Stimulated activated CD4-positive, alpha-beta T cell treated with anti-CD3 and anti-CD28 coated beads, Interleukin-2, amount 100 ng/mL, for 48 hours (primary cell): ENCODE measurements at regions not wholly inside any gene's neighbourhood (a gene's known extent, or its start where the extent isn't known, plus 50 kb on each side); places are given as distances from the start of the nearest gene placed in this dataset.
"Not testable (repeated sequence)": the region's sequence is repeated elsewhere in the genome, so short reads cannot be mapped to it uniquely, and the experiment has no call there.

Experiments
- DNase-seq, 2 donors: peaks; one replicate each; pipeline ENCODE4 v3.0.0-alpha.2; 2020

- DNase-seq: not testable (repeated sequence)
Measured at GRCh38 chr2:113386780-113387433, 50.6 kb upstream of the ZNG1B start.

- DNase-seq: not testable (repeated sequence)
Measured at GRCh38 chr2:113379621-113380020, 57.9 kb upstream of the ZNG1B start.

- no peak for DNase-seq
Measured at GRCh38 chr2:113376913-113377445, 60.5 kb upstream of the ZNG1B start.

- no peak for DNase-seq
Measured at GRCh38 chr2:113376253-113376912, 61.1 kb upstream of the ZNG1B start.

DNA sequence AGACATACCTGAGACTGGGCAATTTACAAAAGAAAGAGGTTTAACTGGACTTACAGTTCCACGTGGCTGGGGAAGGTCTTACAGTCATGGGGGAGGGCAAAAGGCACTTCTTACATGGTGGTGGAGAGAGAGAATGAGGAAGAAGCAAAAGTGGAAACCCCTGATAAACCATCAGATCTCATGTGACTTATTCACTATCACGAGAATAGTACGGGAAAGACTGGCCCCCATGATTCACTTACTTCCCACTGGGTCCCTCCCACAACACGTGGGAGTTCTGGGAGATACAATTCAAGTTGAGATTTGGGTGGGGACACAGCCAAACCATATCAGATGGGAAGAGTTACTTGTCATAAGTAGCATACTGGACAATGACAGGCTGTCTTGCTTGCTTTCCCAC lies 62.6 kb upstream of the ZNG1B start:
- DNase-seq: not testable (repeated sequence)

DNA sequence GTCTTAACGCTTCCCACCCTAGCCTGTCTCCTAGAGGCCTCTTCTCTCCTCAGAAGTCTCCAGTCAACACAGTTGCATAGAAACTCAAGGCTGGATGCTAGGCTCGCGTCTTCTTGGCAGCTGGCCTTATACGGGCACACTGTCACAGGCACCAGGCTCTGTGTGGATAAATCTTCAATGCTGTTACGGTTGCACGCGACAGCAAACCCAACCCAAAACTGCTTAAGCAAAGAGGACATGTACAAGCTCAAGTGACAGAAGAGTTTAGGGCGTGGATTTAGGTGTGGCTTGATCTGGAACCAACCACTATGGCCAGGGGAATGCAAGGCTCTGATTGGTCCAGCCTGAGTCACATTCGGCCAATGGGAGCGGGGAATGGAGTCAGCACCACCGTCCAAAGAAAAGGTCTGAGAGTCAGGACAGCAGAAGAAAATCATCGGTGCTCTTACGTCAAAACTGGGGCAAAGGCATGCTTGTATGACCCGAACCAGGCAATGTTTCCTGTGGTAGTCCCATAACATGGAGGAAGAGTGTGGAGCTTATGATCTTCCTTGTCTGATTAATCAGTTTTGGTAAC lies 65.1 kb upstream of the ZNG1B start:
- not testable (repeated sequence) for DNase-seq

DNA sequence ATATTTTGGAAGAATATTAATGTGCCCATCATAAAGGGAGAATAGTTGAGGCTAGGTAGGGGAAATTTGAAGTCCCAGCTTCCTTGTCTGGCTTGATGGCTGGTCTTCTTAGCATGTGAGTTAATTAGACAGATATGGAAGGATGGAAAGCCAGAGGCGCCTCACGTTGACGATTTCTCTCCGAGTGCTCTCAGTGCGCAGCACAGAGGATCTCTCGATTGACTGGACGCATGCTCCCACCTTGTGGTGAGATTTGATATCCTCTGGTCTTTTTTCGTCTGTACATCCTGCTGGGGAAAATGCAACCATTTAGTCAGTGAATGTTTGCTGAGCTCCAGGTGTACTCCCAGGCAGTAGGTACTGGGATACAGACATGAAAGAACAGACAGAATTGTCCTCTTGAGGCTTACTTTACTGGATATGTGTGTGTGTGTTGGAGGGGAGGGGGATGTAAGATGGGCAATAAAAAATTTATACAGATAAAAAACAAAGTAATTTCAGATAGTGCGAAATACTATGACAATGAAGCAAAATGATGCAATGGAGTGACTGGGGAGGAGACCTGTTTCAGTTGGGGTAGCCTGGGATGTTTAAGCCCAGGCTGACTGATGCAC lies 66.9 kb upstream of the ZNG1B start:
- DNase-seq: peak; percentile 48 to 53

- DNase-seq: no peak
Measured at GRCh38 chr2:113370030-113370429, 67.5 kb upstream of the ZNG1B start.

DNA sequence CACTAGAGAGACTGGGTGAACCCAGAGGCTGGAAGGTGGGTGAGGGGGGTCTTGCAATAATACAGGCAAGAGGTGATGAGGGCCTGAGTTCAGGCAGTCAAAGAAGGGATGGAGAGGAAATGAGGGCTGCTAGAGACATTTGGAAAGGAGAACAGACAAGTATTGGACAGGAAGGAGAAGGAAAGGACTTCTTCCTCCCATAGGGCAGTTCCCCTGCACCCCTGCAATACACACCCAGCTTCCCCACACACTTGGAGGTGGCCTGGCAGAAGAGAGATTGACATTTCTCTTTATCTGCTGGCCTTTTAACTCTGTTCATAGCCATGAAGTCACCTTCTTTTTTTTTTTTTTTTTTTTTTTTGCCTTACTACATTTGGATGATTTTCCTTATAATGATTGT lies 68.9 kb upstream of the ZNG1B start:
- DNase-seq: not testable (repeated sequence)

- DNase-seq: not testable (repeated sequence)
Measured at GRCh38 chr2:113366821-113367220, 70.7 kb upstream of the ZNG1B start.

- DNase-seq: not testable (repeated sequence)
Measured at GRCh38 chr2:113365791-113366190, 71.7 kb upstream of the ZNG1B start.

DNA sequence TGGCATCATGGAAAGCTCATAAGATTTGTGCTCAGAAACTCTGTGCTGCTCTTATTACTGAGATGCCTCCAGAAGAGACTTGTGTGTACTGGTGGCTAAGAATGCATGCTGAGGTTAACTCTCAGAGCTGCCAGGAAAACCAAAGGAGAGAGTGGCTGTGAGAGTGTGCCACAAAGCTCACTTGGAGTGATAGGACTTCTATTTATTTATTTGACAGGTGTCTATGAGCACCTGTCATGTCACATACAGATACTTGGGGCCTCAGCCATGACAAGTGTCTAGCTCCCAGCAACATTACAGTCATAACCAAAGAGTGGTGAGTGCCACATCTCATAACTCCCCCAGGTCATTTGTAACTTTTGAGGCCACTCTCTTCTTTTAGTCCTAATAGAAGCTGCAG lies 72.2 kb upstream of the ZNG1B start:
- DNase-seq: not testable (repeated sequence)

DNA sequence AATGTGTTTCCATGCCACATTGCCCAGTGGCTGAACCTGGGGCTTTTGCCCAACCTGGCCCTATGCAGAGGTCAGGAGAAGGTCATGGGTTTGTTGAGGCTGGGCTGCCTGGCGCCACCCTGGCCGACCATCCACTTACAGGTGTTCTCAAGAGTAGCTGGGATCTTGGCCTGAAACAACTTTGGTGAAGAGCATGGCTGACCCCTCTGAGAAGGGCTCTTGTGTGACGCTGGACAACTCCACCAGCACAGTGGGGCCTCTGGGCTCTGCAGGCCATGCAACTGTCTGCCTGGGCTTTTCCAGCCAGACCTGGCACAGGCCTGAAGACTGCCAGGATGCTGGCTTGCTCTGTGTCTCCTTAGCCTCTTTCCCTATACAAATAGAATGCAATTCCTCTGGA lies 76.4 kb upstream of the ZNG1B start:
- DNase-seq: no peak

GRCh38 chr2:113357071-113357470 lies 78.3 kb upstream of the PAX8 start:
- DNase-seq: no peak

DNA sequence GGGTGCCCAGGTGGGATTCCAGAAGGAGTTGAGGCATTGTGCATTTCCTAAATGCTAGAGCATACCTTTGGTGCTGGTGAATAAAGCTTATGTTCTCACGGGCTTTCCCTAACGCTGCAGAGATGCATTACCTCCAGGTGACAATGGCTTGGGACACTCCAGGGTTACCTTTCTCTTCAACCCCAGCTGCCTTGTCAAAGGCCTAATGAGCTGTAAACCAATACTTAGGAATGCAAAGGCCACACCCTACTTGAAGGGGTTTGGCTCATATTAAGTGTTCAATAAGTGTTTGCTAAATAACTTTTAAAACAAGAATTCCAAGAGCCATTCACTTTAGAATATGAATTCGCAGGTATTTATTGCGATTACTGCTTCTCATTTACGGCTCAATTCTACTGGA lies 77.6 kb upstream of the PAX8 start:
- not testable (repeated sequence) for DNase-seq

- not testable (repeated sequence) for DNase-seq
Measured at GRCh38 chr2:113355339-113356015, 76.8 kb upstream of the PAX8 start.

GRCh38 chr2:113351375-113352355 lies 72.9 kb upstream of the PAX8 start:
- DNase-seq: no peak

- not testable (repeated sequence) for DNase-seq
Measured at GRCh38 chr2:113343800-113344199, 65.1 kb upstream of the PAX8 start.

- DNase-seq: no peak
Measured at GRCh38 chr2:113342650-113343049, 63.9 kb upstream of the PAX8 start.

DNA sequence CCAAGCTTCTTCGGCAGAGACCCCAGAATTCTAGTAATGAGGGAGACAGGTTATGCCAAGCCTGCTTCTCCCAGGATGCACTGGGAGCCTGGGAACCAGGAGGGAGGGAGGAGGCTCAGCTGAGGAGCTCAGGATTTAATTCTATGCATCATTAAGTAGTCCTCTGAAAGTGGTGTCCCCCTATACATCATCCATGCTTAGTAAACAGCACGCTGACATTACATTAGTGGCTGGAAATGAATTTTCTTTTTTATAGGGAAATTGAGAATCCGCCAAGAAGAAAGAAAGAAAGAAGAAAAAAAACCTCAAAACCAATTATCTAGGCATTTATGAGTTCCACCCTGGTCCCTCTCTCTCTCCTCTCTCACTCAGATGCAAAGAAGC lies 63.1 kb upstream of the PAX8 start:
- not testable (repeated sequence) for DNase-seq

DNA sequence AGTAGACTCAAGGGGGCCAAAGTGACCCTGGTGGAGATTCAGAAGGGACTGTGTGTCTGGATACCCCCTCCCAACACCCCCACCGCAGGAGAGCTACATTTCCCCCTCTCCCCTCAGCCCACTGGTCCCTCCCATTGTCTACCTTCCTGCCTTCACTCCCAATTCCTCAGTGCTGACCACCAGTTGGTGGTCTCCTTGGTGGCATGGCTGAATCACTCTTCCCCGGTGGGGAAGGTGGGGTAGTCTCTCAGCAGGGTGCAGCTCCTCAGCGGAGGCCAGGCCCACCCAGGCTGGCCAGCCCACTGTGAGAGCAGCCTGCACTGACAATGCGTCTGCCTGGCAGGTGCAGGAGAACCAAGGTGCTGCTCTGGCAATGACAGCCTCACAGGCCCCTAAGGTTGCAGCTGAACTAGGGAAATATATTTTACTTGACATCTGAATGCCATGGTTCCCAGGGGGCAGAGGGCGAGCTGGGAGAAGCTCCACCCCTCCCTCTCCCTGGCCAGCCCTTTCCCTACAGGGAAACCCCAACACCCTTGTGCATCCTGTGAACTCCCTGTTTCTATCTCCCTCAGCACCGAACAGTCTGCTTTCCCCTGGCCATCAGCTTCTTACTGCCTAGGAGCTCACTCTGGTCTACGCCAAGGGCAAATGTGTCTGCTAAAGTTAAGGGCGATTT lies 62.6 kb upstream of the PAX8 start:
- no peak for DNase-seq
